Hepatocyte (in vitro differentiated cells): ENCODE measurements at regions not wholly inside any gene's neighbourhood (a gene's known extent, or its start where the extent isn't known, plus 50 kb on each side); places are given as distances from the start of the nearest gene placed in this dataset.

Source experiments
- DNase-seq: peaks from one replicate; pipeline ENCODE4 v3.0.0-alpha.2; 2016; ENCODE audit warnings: low spot score
- H2AFZ ChIP-seq: fragments of 200-600 bp; sonication (generic); 2 replicates; pipeline ENCODE4 v1.6.0; 2016; ENCODE audit warnings: antibody characterized with exemption, mild to moderate bottlenecking
- H3K27ac ChIP-seq: fragments of 200-600 bp; sonication (generic); 2 replicates; pipeline ENCODE4 v1.5.1; 2016; ENCODE audit warnings: mild to moderate bottlenecking
- H3K27me3 ChIP-seq: fragments of 200-600 bp; sonication (generic); 2 replicates; pipeline ENCODE4 v1.6.1; 2016
- H3K36me3 ChIP-seq: fragments of 200-600 bp; sonication (generic); replicated peaks from 2 replicates; pipeline ENCODE4 v1.5.1; 2016; ENCODE audit warnings: low read depth; ENCODE audit not compliant: insufficient read depth
- H3K4me1 ChIP-seq: fragments of 200-600 bp; sonication (generic); 2 replicates; pipeline ENCODE4 v1.5.1; 2016; ENCODE audit warnings: mild to moderate bottlenecking, moderate library complexity; ENCODE audit not compliant: insufficient read depth
- H3K4me2 ChIP-seq: fragments of 200-600 bp; sonication (generic); 2 replicates; pipeline ENCODE4 v1.6.0; 2016
- H3K4me3 ChIP-seq: fragments of 200-600 bp; sonication (generic); 2 replicates; pipeline ENCODE4 v1.5.1; 2016; ENCODE audit warnings: mild to moderate bottlenecking
- H3K79me2 ChIP-seq: fragments of 200-600 bp; sonication (generic); 2 replicates; pipeline ENCODE4 v1.6.0; 2017; ENCODE audit warnings: mild to moderate bottlenecking
- H3K9me2 ChIP-seq: fragments of 200-600 bp; sonication (generic); replicated peaks from 2 replicates; pipeline ENCODE4 v1.6.0; 2017; ENCODE audit warnings: mild to moderate bottlenecking; ENCODE audit not compliant: insufficient read depth
- H3K9me3 ChIP-seq: fragments of 200-600 bp; sonication (generic); 2 replicates; pipeline ENCODE4 v1.5.1; 2016; ENCODE audit warnings: low read depth, mild to moderate bottlenecking
- H4K20me1 ChIP-seq: fragments of 200-600 bp; sonication (generic); 2 replicates; pipeline ENCODE4 v1.6.0; 2016; ENCODE audit warnings: mild to moderate bottlenecking; ENCODE audit not compliant: insufficient read depth, poor library complexity, severe bottlenecking
- EZH2 ChIP-seq: fragments of 200-600 bp; sonication (generic); IDR thresholded peaks from 2 replicates; pipeline ENCODE4 v1.6.1; 2016; ENCODE audit warnings: antibody characterized with exemption, mild to moderate bottlenecking, borderline replicate concordance
- EZH2phosphoT487 ChIP-seq: fragments of 200-600 bp; sonication (generic); IDR thresholded peaks from one replicate; pipeline ENCODE4 v1.6.1; 2018; ENCODE audit warnings: antibody characterized with exemption, mild to moderate bottlenecking, low read depth, moderate library complexity; ENCODE audit not compliant: unreplicated experiment, severe bottlenecking
- WGBS: methylation state at CpG from one replicate; pipeline ENCODE4 v1.1.6; 2016; ENCODE audit warnings: low lambda C conversion rate; ENCODE audit errors: missing lambda C conversion rate; 5-methylcytosine and 5-hydroxymethylcytosine counted together
- TF ChIP-seq, protein P1 (sequence below): fragments of 200-600 bp; sonication (generic); IDR thresholded peaks from 2 replicates; pipeline ENCODE4 v1.5.1; 2016; ENCODE audit warnings: antibody characterized with exemption, mild to moderate bottlenecking; ENCODE audit not compliant: poor library complexity

GRCh38 chr5:110996742-110997141 lies 74.8 kb upstream of the TSLP start:
- Histone ChIP-seq H3K9me2 (no peaks in the 10 kb centered on the region), H4K20me1 (no peaks in the 10 kb centered on the region), H3K36me3 (no peaks in the 10 kb centered on the region), H3K4me2 (no peak overlapping the region), H3K79me2 (no peaks in the 10 kb centered on the region), H3K4me3 (no peak overlapping the region), H3K27me3 (no peaks in the 10 kb centered on the region), H2AFZ (no peak overlapping the region), H3K27ac (no peak overlapping the region), H3K9me3 (no peaks in the 10 kb centered on the region), H3K4me1 (no peaks in the 10 kb centered on the region)
- TF ChIP-seq EZH2phosphoT487 (no peak), EZH2 (no peak)
- TF ChIP-seq, protein P1, sequence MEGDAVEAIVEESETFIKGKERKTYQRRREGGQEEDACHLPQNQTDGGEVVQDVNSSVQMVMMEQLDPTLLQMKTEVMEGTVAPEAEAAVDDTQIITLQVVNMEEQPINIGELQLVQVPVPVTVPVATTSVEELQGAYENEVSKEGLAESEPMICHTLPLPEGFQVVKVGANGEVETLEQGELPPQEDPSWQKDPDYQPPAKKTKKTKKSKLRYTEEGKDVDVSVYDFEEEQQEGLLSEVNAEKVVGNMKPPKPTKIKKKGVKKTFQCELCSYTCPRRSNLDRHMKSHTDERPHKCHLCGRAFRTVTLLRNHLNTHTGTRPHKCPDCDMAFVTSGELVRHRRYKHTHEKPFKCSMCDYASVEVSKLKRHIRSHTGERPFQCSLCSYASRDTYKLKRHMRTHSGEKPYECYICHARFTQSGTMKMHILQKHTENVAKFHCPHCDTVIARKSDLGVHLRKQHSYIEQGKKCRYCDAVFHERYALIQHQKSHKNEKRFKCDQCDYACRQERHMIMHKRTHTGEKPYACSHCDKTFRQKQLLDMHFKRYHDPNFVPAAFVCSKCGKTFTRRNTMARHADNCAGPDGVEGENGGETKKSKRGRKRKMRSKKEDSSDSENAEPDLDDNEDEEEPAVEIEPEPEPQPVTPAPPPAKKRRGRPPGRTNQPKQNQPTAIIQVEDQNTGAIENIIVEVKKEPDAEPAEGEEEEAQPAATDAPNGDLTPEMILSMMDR, result no peak
- 79% methylated on average over 2 of the region's 2 CpGs for WGBS
- no peak for DNase-seq

DNA sequence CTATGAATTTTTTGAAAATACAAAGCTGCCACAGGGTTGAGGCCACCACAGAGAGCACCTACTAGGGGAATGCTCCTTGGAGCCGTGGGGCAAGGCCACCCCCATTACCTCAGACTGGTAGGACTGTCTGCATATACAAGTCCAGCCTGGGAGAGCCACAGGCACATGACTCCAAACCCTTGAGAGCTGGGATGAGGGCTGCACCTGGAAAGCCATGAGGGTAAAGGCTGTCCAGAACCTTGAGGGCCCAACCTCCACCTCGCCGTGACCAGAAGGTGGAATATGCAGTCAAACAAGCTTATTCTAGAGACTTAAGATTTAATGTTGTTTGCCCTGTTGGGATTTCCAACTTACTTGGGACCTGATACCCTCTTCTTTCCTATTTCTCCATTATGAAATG lies 69.5 kb upstream of the TSLP start:
- no peak overlapping the region for H3K27ac ChIP-seq
- WGBS, result 89% methylated on average over 3 of the region's 3 CpGs
- TF ChIP-seq, protein P1, result no peak
- TF ChIP-seq EZH2phosphoT487, result no peak
- TF ChIP-seq EZH2, result no peak
- H3K27me3 ChIP-seq, result no peaks in the 10 kb centered on the region
- no peaks in the 10 kb centered on the region for H3K79me2 ChIP-seq
- no peak overlapping the region for H3K4me2 ChIP-seq
- no peaks in the 10 kb centered on the region for H3K9me2 ChIP-seq
- no peaks in the 10 kb centered on the region for H3K4me1 ChIP-seq
- no peak overlapping the region for H2AFZ ChIP-seq
- no peak for DNase-seq
- no peaks in the 10 kb centered on the region for H3K36me3 ChIP-seq
- no peaks in the 10 kb centered on the region for H3K9me3 ChIP-seq
- no peak overlapping the region for H3K4me3 ChIP-seq
- no peaks in the 10 kb centered on the region for H4K20me1 ChIP-seq

- no peaks in the 10 kb centered on the region for H3K36me3 ChIP-seq
- H3K9me3 ChIP-seq, result no peaks in the 10 kb centered on the region
- no peaks in the 10 kb centered on the region for H3K79me2 ChIP-seq
- H3K4me3 ChIP-seq, result no peak overlapping the region
- H3K27me3 ChIP-seq, result no peaks in the 10 kb centered on the region
- H2AFZ ChIP-seq, result no peak overlapping the region
- H3K4me2 ChIP-seq, result no peak overlapping the region
- no peak for TF ChIP-seq EZH2phosphoT487
- no peak for TF ChIP-seq EZH2
- TF ChIP-seq, protein P1, result no peak
- no peaks in the 10 kb centered on the region for H3K9me2 ChIP-seq
- WGBS, result 93% methylated on average over 1 of the region's 1 CpG
- no peak overlapping the region for H3K27ac ChIP-seq
- no peak for DNase-seq
- H3K4me1 ChIP-seq, result no peaks in the 10 kb centered on the region
- no peaks in the 10 kb centered on the region for H4K20me1 ChIP-seq
Observed at GRCh38 chr5:111003623-111004022, 67.9 kb upstream of the TSLP start.

- TF ChIP-seq EZH2phosphoT487, result no peak
- TF ChIP-seq EZH2, result no peak
- TF ChIP-seq, protein P1, result no peak
- H3K4me2 ChIP-seq, result no peak overlapping the region
- H3K9me3 ChIP-seq, result no peaks in the 10 kb centered on the region
- H3K27ac ChIP-seq, result no peak overlapping the region
- H3K36me3 ChIP-seq, result no peaks in the 10 kb centered on the region
- no peak overlapping the region for H2AFZ ChIP-seq
- H4K20me1 ChIP-seq, result no peaks in the 10 kb centered on the region
- no peak for DNase-seq
- H3K4me1 ChIP-seq, result no peaks in the 10 kb centered on the region
- no peaks in the 10 kb centered on the region for H3K9me2 ChIP-seq
- no peak overlapping the region for H3K4me3 ChIP-seq
- 78% methylated on average over 9 of the region's 9 CpGs for WGBS
- no peaks in the 10 kb centered on the region for H3K27me3 ChIP-seq
- H3K79me2 ChIP-seq, result no peaks in the 10 kb centered on the region
Observed at GRCh38 chr5:111004291-111004690, 67.2 kb upstream of the TSLP start.
